HG03558 (cell line): ENCODE measurements at regions not wholly inside any gene's neighbourhood (a gene's known extent, or its start where the extent isn't known, plus 50 kb on each side); places are given as distances from the start of the nearest gene placed in this dataset.

Source experiments
- ATAC-seq: cut with Tn5 transposase; IDR thresholded peaks from one replicate; pipeline ENCODE4 v1.9.1; 2021; ENCODE audit warnings: moderate number of reproducible peaks; ENCODE audit not compliant: unreplicated experiment; ENCODE audit errors: extremely low read depth

- ATAC-seq, result no peak
Measured at GRCh38 chr6:167437888-167438484, 113.1 kb downstream of the TTLL2 start.

GRCh38 chr6:167441715-167442206, 116.9 kb downstream of the TTLL2 start:
- ATAC-seq, result no peak

- no peak for ATAC-seq
Measured at GRCh38 chr6:167442245-167442644, 117.4 kb downstream of the TTLL2 start.

GRCh38 chr6:167442796-167443680, 118.2 kb downstream of the TTLL2 start:
- no peak for ATAC-seq

- ATAC-seq, result no peak
Measured at GRCh38 chr6:167444602-167445346, 119.9 kb downstream of the TTLL2 start.

GRCh38 chr6:167445568-167445967, 120.7 kb downstream of the TTLL2 start:
- ATAC-seq, result no peak

GRCh38 chr6:167446046-167446445, 121.2 kb downstream of the TTLL2 start:
- no peak for ATAC-seq

GRCh38 chr6:167446971-167447370, 122.1 kb downstream of the TTLL2 start:
- ATAC-seq, result no peak

- ATAC-seq, result no peak
Measured at GRCh38 chr6:167448378-167448777, 123.5 kb downstream of the TTLL2 start.

GRCh38 chr6:167449094-167449861, 124.4 kb downstream of the TTLL2 start:
- ATAC-seq, result no peak

- ATAC-seq, result no peak
Measured at GRCh38 chr6:167450626-167451025, 125.7 kb downstream of the TTLL2 start.

- no peak for ATAC-seq
Measured at GRCh38 chr6:167452338-167453081, 127.6 kb downstream of the TTLL2 start.

- ATAC-seq, result no peak
Measured at GRCh38 chr6:167453082-167453446, 128.2 kb downstream of the TTLL2 start.

- ATAC-seq, result no peak
Measured at GRCh38 chr6:167454003-167454402, 129.1 kb downstream of the TTLL2 start.

GRCh38 chr6:167455371-167455770, 130.5 kb downstream of the TTLL2 start:
- no peak for ATAC-seq

GRCh38 chr6:167462514-167463312, 137.8 kb downstream of the TTLL2 start:
- ATAC-seq, result no peak

- ATAC-seq, result no peak
Measured at GRCh38 chr6:167464177-167464576, 139.3 kb downstream of the TTLL2 start.

GRCh38 chr6:167465482-167465881, 140.6 kb downstream of the TTLL2 start:
- ATAC-seq, result no peak

GRCh38 chr6:167467282-167467681, 142.4 kb downstream of the TTLL2 start:
- no peak for ATAC-seq
